ENCODE measurements at regions not wholly inside any gene's neighbourhood (a gene's known extent, or its start where the extent isn't known, plus 50 kb on each side); places are given as distances from the start of the nearest gene placed in this dataset.

- ChIA-PET POLR2A (no interaction called here), CTCF (no interaction called here), SMC1A (ENCODE audit: uncharacterized antibody, unreplicated experiment) (no interaction called here), RAD21 (ENCODE audit: unreplicated experiment) (no interaction called here)
- DNase-seq (ENCODE audit: low read depth, low spot score) (no peak), ATAC-seq (peak; percentile 88), FAIRE-seq (no peak)
- in situ Hi-C loops (cut with MboI) = no loop called here
- Histone ChIP-seq H3K4me2 (ENCODE audit: control insufficient read depth, insufficient read depth) (no peak overlapping the region), H3K4me3 (no peak overlapping the region), H3K36me3 (ENCODE audit: control insufficient read depth in 2 of 2, insufficient read depth in 2 of 2, low read length in 1 of 2) (no peaks in the 10 kb centered on the region), H3K4me1 (ENCODE audit: control insufficient read depth, insufficient read depth, low read length) (no peaks in the 10 kb centered on the region), H3K9me3 (replicated peaks; ENCODE audit: control insufficient read depth, insufficient read depth, low read length) (no peaks in the 10 kb centered on the region), H2AFZ (ENCODE audit: control insufficient read depth, low read depth, low read length) (no peak overlapping the region), H3K9ac (ENCODE audit: control insufficient read depth, insufficient read depth, low read length) (no peak overlapping the region), H4K20me1 (ENCODE audit: control insufficient read depth, insufficient read depth) (no peaks in the 10 kb centered on the region), H3K27ac (ENCODE audit: control insufficient read depth, insufficient read depth) (no peak overlapping the region), H3K27me3 (replicated peaks in 1 of 2; ENCODE audit: control insufficient read depth in 2 of 2, insufficient read depth in 2 of 2, low read length in 1 of 2) (no peaks in the 10 kb centered on the region), H3K79me2 (ENCODE audit: control insufficient read depth, insufficient read depth, low read length) (no peaks in the 10 kb centered on the region)
- intact Hi-C loops (cut with micrococcal nuclease; ENCODE audit: unreplicated experiment) = no loop called here
- 19% methylated on average over 2 of the region's 2 CpGs for WGBS (ENCODE audit: insufficient coverage, insufficient replicate concordance, low lambda C conversion rate, missing lambda C conversion rate)
- no TSS peak for BruUV-seq (replicated peaks)
- TF ChIP-seq ZBED1 (IDR thresholded peaks at IDR 0.05; ENCODE audit: borderline replicate concordance) (no peak), PRDM15 (CRISPR knock-in tag; IDR thresholded peaks at IDR 0.05) (no peak), NFIC (IDR thresholded peaks at IDR 0.05; ENCODE audit: low read depth, low read length) (peak; percentile 33; the same call in 1 of the 2 replicates), HDGF (IDR thresholded peaks at IDR 0.05) (no peak), POU2F2 (IDR thresholded peaks at IDR 0.05; ENCODE audit: borderline replicate concordance, low read depth, low read length) (no peak), ZNF217 (IDR thresholded peaks at IDR 0.05) (0 out of 2 replicates have a peak, but pooled peaks have one; percentile 32), EP300 (IDR thresholded peaks at IDR 0.05; ENCODE audit: borderline replicate concordance in 1 of 2, control insufficient read depth in 1 of 2, low read depth in 2 of 2, low read length in 2 of 2) (peak in 1 of 2 experiments; percentile 74; a peak in 2 of 4 replicates), ZBTB40 (IDR thresholded peaks at IDR 0.05; ENCODE audit: borderline replicate concordance) (no peak), BMI1 (IDR thresholded peaks at IDR 0.05; ENCODE audit: borderline replicate concordance) (peak; percentile 79), STAT3 (IDR thresholded peaks at IDR 0.05; ENCODE audit: low read depth, low read length) (no peak), MTA2 (IDR thresholded peaks at IDR 0.05; ENCODE audit: low read depth) (peak; percentile 92), ZNF24 (IDR thresholded peaks at IDR 0.05) (peak; percentile 92), TBL1XR1 (IDR thresholded peaks at IDR 0.05; ENCODE audit: low read depth, low read length) (no peak), SUZ12 (IDR thresholded peaks at IDR 0.05; ENCODE audit: unreplicated experiment) (no peak), LARP7 (IDR thresholded peaks at IDR 0.05) (no peak), IRF4 (IDR thresholded peaks at IDR 0.05; ENCODE audit: low read depth, low read length) (0 out of 2 replicates have a peak, but pooled peaks have one; percentile 13), CBFB (IDR thresholded peaks at IDR 0.05; ENCODE audit: low read depth) (no peak), KAT2A (conservative IDR thresholded peaks at IDR 0.05; ENCODE audit: control insufficient read depth, low read depth, low read length) (no peak), CHD1 (IDR thresholded peaks at IDR 0.05; ENCODE audit: low read depth, low read length) (no peak), TCF3 (IDR thresholded peaks at IDR 0.05; ENCODE audit: borderline replicate concordance, insufficient read depth, low read depth, low read length) (no peak)
These were observed 999.5 kb downstream of the PDHA2 start for GRCh38 chr4:96839441-96839840.

Measured in GM12878 (cell line).